Right cardiac atrium (tissue), 5 donors: ENCODE measurements at regions not wholly inside any gene's neighbourhood (a gene's known extent, or its start where the extent isn't known, plus 50 kb on each side); places are given as distances from the start of the nearest gene placed in this dataset.
A peak's percentile ranks its signal among the peaks of the same experiment; 100 is the strongest.

ENCODE experiments used
- ATAC-seq, 2 donors: fragments of 200-7000 bp; cut with Tn5 transposase; one replicate each; pipeline versions ENCODE4 v1.8.0 to v1.9.1; 2020; ENCODE audit warnings: moderate library complexity in 2 of 2, mild to moderate bottlenecking in 1 of 2
- DNase-seq, 3 donors: peaks; one replicate each; pipeline ENCODE4 v3.0.0-alpha.2; 2020
- H3K27ac ChIP-seq: one replicate; pipeline ENCODE4 v1.5.1; 2013; ENCODE audit warnings: mild to moderate bottlenecking, low read length, control low read depth, moderate library complexity
- H3K27me3 ChIP-seq: one replicate; pipeline ENCODE4 v1.6.1; 2013; ENCODE audit not compliant: control insufficient read depth, insufficient read depth
- H3K4me1 ChIP-seq: one replicate; pipeline ENCODE4 v1.6.1; 2013; ENCODE audit warnings: low read length; ENCODE audit not compliant: control insufficient read depth, insufficient read depth
- H3K4me3 ChIP-seq: one replicate; pipeline ENCODE4 v1.5.1; 2013; ENCODE audit warnings: low read length, control low read depth
- H3K9me3 ChIP-seq: one replicate; pipeline ENCODE4 v1.6.1; 2013; ENCODE audit warnings: low read length; ENCODE audit not compliant: control insufficient read depth
- WGBS: extraction: QIAGEN DNeasy Blood & Tissue Kit; methylation state at CpG from one replicate; pipeline ENCODE4 v1.1.7; 2013; 5-methylcytosine and 5-hydroxymethylcytosine counted together
- intact Hi-C, 4 donors: fragments of 100-400 bp; cut with DNase I; formaldehyde crosslinking; loops; one replicate each; pipeline versions ENCODE4 v1.11.0 to v1.14.0; 2022 to 2023
- donor health status: healthy with polysubstance abuse.
- donor health status: DM: no; HTN: yes; CAD: no.
- donor health status: DM: no; HTN: no; CAD: no.
- donor health status: DM: no; HTN: yes; CAD: no; lungs with severe emphysema.
- donor health status: DM: yes; HTN: yes; CAD: no.

GRCh38 chr12:19015285-19015684, 114.2 kb upstream of the PLEKHA5 start:
- no peaks in the 10 kb centered on the region for H3K27me3 ChIP-seq
- H3K27ac ChIP-seq: no peak overlapping the region
- ATAC-seq (peak in 1 of 2 donors; percentile 72), DNase-seq (peak in 1 of 3 donors; percentile 33)
- no peak overlapping the region for H3K4me3 ChIP-seq
- H3K4me1 ChIP-seq: peaks cover 4% of the 10 kb centered on the region
- intact Hi-C loops: no loop called here
- no peaks in the 10 kb centered on the region for H3K9me3 ChIP-seq
- 62% methylated on average over 5 of the region's 5 CpGs for WGBS

- 43% methylated on average over 1 of the region's 1 CpG for WGBS
- Histone ChIP-seq H3K9me3 (no peaks in the 10 kb centered on the region), H3K27ac (no peak overlapping the region), H3K4me3 (no peak overlapping the region), H3K4me1 (peaks cover 4% of the 10 kb centered on the region), H3K27me3 (no peaks in the 10 kb centered on the region)
- ATAC-seq (peak; percentile 68 to 82), DNase-seq (no peak)
- intact Hi-C loops: no loop called here
Observed at GRCh38 chr12:19018302-19018970, 111.1 kb upstream of the PLEKHA5 start.

GRCh38 chr12:19021240-19021639, 108.3 kb upstream of the PLEKHA5 start:
- H3K27me3 ChIP-seq: no peaks in the 10 kb centered on the region
- H3K4me3 ChIP-seq: no peak overlapping the region
- no peak overlapping the region for H3K27ac ChIP-seq
- ATAC-seq (no peak), DNase-seq (no peak)
- intact Hi-C loops: no loop called here
- H3K9me3 ChIP-seq: no peaks in the 10 kb centered on the region
- WGBS: 88% methylated on average over 4 of the region's 4 CpGs
- H3K4me1 ChIP-seq: peaks cover 2% of the 10 kb centered on the region

GRCh38 chr12:19021646-19022045, 107.9 kb upstream of the PLEKHA5 start:
- Histone ChIP-seq H3K27ac (no peak overlapping the region), H3K27me3 (no peaks in the 10 kb centered on the region), H3K4me3 (no peak overlapping the region), H3K9me3 (no peaks in the 10 kb centered on the region), H3K4me1 (peaks cover 2% of the 10 kb centered on the region)
- no peak for ATAC-seq
- 61% methylated on average over 1 of the region's 1 CpG for WGBS
- intact Hi-C loops: no loop called here
- no peak for DNase-seq

- Histone ChIP-seq H3K27me3 (no peaks in the 10 kb centered on the region), H3K27ac (no peak overlapping the region), H3K9me3 (no peaks in the 10 kb centered on the region), H3K4me1 (no peaks in the 10 kb centered on the region), H3K4me3 (no peak overlapping the region)
- DNase-seq (no peak), ATAC-seq (no peak)
- intact Hi-C loops: no loop called here
- 89% methylated on average over 5 of the region's 5 CpGs for WGBS
Observed at GRCh38 chr12:19025582-19025981, 104.0 kb upstream of the PLEKHA5 start.

- no peak for DNase-seq
- Histone ChIP-seq H3K9me3 (no peaks in the 10 kb centered on the region), H3K4me1 (no peaks in the 10 kb centered on the region), H3K27ac (no peak overlapping the region), H3K27me3 (no peaks in the 10 kb centered on the region), H3K4me3 (no peak overlapping the region)
- 89% methylated on average over 4 of the region's 4 CpGs for WGBS
- ATAC-seq: no peak
- intact Hi-C loops: no loop called here
Observed at GRCh38 chr12:19026034-19026433, 103.5 kb upstream of the PLEKHA5 start.

- no peak for DNase-seq
- H3K27ac ChIP-seq: no peak overlapping the region
- H3K9me3 ChIP-seq: no peaks in the 10 kb centered on the region
- 63% methylated on average over 7 of the region's 7 CpGs for WGBS
- no peaks in the 10 kb centered on the region for H3K4me1 ChIP-seq
- intact Hi-C loops: no loop called here
- no peaks in the 10 kb centered on the region for H3K27me3 ChIP-seq
- no peak for ATAC-seq
- H3K4me3 ChIP-seq: no peak overlapping the region
Observed at GRCh38 chr12:19026614-19027488, 102.7 kb upstream of the PLEKHA5 start.

- H3K4me1 ChIP-seq: peaks cover 2% of the 10 kb centered on the region
- WGBS: 76% methylated on average over 4 of the region's 4 CpGs
- no peaks in the 10 kb centered on the region for H3K9me3 ChIP-seq
- intact Hi-C loops: no loop called here
- ATAC-seq (no peak), DNase-seq (no peak)
- H3K27ac ChIP-seq: no peak overlapping the region
- H3K4me3 ChIP-seq: no peak overlapping the region
- H3K27me3 ChIP-seq: no peaks in the 10 kb centered on the region
Observed at GRCh38 chr12:19030180-19030579, 99.4 kb upstream of the PLEKHA5 start.

GRCh38 chr12:19030603-19031002, 98.9 kb upstream of the PLEKHA5 start:
- Histone ChIP-seq H3K9me3 (no peaks in the 10 kb centered on the region), H3K27ac (no peak overlapping the region), H3K4me3 (no peak overlapping the region), H3K4me1 (peaks cover 2% of the 10 kb centered on the region), H3K27me3 (no peaks in the 10 kb centered on the region)
- intact Hi-C loops: no loop called here
- DNase-seq: no peak
- ATAC-seq: no peak

- Histone ChIP-seq H3K4me1 (peaks cover 2% of the 10 kb centered on the region), H3K27ac (no peak overlapping the region), H3K27me3 (no peaks in the 10 kb centered on the region), H3K9me3 (no peaks in the 10 kb centered on the region), H3K4me3 (no peak overlapping the region)
- DNase-seq (no peak), ATAC-seq (no peak)
- intact Hi-C loops: no loop called here
- WGBS: 82% methylated on average over 4 of the region's 4 CpGs
Observed at GRCh38 chr12:19031032-19031431, 98.5 kb upstream of the PLEKHA5 start.

- Histone ChIP-seq H3K4me3 (no peak overlapping the region), H3K4me1 (peaks cover 2% of the 10 kb centered on the region), H3K27ac (no peak overlapping the region), H3K27me3 (no peaks in the 10 kb centered on the region), H3K9me3 (no peaks in the 10 kb centered on the region)
- DNase-seq (no peak), ATAC-seq (no peak)
- intact Hi-C loops: no loop called here
- WGBS: 86% methylated on average over 5 of the region's 5 CpGs
Observed at GRCh38 chr12:19032826-19033225, 96.7 kb upstream of the PLEKHA5 start.
